ENCODE measurements at regions not wholly inside any gene's neighbourhood (a gene's known extent, or its start where the extent isn't known, plus 50 kb on each side); places are given as distances from the start of the nearest gene placed in this dataset.

DNA sequence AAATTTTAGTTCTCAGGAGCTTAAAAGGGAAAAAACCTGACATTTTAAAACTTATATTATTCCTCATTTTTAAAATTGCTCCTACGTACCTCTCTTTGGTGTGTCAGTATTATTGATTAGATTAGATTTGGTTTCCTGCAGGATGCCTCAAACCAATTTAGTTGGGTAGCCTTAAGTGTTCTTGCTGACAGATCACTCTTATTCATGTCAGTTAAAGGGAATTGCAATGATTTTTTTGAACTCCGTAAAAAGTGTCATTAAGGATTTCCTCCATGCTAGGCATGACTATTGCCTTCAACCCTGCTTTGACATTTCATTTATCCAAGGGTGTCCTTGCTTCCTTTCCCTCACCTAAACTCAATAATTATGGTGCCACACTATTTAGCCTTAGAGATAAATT lies 149.0 kb upstream of the CDH7 start:
- ChIA-PET POLR2A (no interaction called here), CTCF (ENCODE audit: low intra/inter-chr PET ratio, low total read pairs) (no interaction called here)
- H3K27me3 ChIP-seq (ENCODE audit: control insufficient read depth in 1 of 2, insufficient read depth in 2 of 2, low read length in 2 of 2) = no peaks in the 10 kb centered on the region
- TF ChIP-seq BCL6 (CRISPR knock-in tag; IDR thresholded peaks at IDR 0.05) (no peak), ZNF343 (CRISPR knock-in tag; IDR thresholded peaks at IDR 0.05) (no peak)
- no TSS peak for BruUV-seq (replicated peaks)
- WGBS (ENCODE audit: low lambda C conversion rate) = 0% methylated on average over 2 of the region's 2 CpGs
- H3K9ac ChIP-seq (ENCODE audit: insufficient read depth, low read depth, low read length) = no peak overlapping the region
- intact Hi-C loops (cut with micrococcal nuclease; ENCODE audit: unreplicated experiment) (no loop called here), in situ Hi-C loops (cut with HindIII; ENCODE audit: extremely low pct_ligation_motif_present, low pct_unique_long_range_greater_than_20kb) (no loop called here)
- FAIRE-seq (no peak), DNase-seq (ENCODE audit: low spot score) (no peak), ATAC-seq (no peak)
- H3K79me2 ChIP-seq (ENCODE audit: insufficient read depth, low read length) = no peaks in the 10 kb centered on the region
- H2AFZ ChIP-seq (ENCODE audit: low read length) = no peak overlapping the region
- no peak overlapping the region for H3K4me2 ChIP-seq (ENCODE audit: low read depth, low read length)
- H3K9me3 ChIP-seq (ENCODE audit: low read length) = no peaks in the 10 kb centered on the region
- no peak overlapping the region for H3K27ac ChIP-seq (ENCODE audit: extremely low read length, insufficient read depth, low read length)
- no peaks in the 10 kb centered on the region for H3K4me1 ChIP-seq (ENCODE audit: insufficient read depth, low read length)
- no peak overlapping the region for H3K4me3 ChIP-seq (replicated peaks in 1 of 3; ENCODE audit: insufficient read depth in 1 of 3, low read depth in 2 of 3, low read length in 3 of 3)
- H3K36me3 ChIP-seq (replicated peaks in 1 of 2; ENCODE audit: control insufficient read depth in 1 of 2, insufficient read depth in 2 of 2, low read length in 2 of 2) = no peaks in the 10 kb centered on the region
- H4K20me1 ChIP-seq (ENCODE audit: insufficient read depth, low read length) = no peaks in the 10 kb centered on the region

DNA sequence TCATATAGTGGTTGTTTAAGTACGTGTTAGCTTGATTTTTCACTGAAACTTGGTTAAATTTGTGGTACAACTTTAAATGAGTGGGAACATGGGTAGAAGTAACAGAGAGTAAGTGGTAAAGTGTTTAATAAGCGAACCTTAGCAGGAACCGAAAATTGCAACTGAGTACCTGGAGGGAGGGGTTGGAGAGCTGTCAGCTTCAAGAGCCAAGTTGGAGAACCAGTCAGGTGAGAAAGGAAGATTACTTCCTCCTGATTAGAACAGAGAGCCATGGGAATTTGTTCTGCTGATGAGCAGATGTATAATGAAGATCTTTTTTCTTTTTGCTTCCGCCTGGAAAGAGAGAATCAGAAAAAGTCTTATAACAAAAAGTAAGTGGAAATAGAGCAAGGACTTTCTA lies 158.4 kb upstream of the CDH7 start:
- no peak for ATAC-seq

More for the DNA sequence above, 158.4 kb upstream of the CDH7 start:
- Histone ChIP-seq H2AFZ (ENCODE audit: low read length) (no peak overlapping the region), H3K4me1 (ENCODE audit: insufficient read depth, low read length) (no peaks in the 10 kb centered on the region), H3K27me3 (ENCODE audit: control insufficient read depth in 1 of 2, insufficient read depth in 2 of 2, low read length in 2 of 2) (no peaks in the 10 kb centered on the region), H3K4me3 (replicated peaks in 1 of 3; ENCODE audit: insufficient read depth in 1 of 3, low read depth in 2 of 3, low read length in 3 of 3) (no peak overlapping the region), H3K36me3 (replicated peaks in 1 of 2; ENCODE audit: control insufficient read depth in 1 of 2, insufficient read depth in 2 of 2, low read length in 2 of 2) (no peaks in the 10 kb centered on the region), H4K20me1 (ENCODE audit: insufficient read depth, low read length) (no peaks in the 10 kb centered on the region), H3K9me3 (ENCODE audit: low read length) (no peaks in the 10 kb centered on the region), H3K27ac (ENCODE audit: extremely low read length, insufficient read depth, low read length) (no peak overlapping the region), H3K79me2 (ENCODE audit: insufficient read depth, low read length) (no peaks in the 10 kb centered on the region), H3K9ac (ENCODE audit: insufficient read depth, low read depth, low read length) (no peak overlapping the region), H3K4me2 (ENCODE audit: low read depth, low read length) (no peak overlapping the region)
- DNase-seq (ENCODE audit: low spot score) = no peak
- no peak for FAIRE-seq
- intact Hi-C loops (cut with micrococcal nuclease; ENCODE audit: unreplicated experiment) = no loop called here
- no peak for TF ChIP-seq ZNF136 (CRISPR knock-in tag; IDR thresholded peaks at IDR 0.05; ENCODE audit: low read depth)
- TF ChIP-seq ZFY (CRISPR knock-in tag; IDR thresholded peaks at IDR 0.05) = no peak
- no peak for TF ChIP-seq KMT2B (CRISPR knock-in tag; IDR thresholded peaks at IDR 0.05)
- no peak for TF ChIP-seq ETS1 (CRISPR knock-in tag; IDR thresholded peaks at IDR 0.05)
- TF ChIP-seq, protein P1, sequence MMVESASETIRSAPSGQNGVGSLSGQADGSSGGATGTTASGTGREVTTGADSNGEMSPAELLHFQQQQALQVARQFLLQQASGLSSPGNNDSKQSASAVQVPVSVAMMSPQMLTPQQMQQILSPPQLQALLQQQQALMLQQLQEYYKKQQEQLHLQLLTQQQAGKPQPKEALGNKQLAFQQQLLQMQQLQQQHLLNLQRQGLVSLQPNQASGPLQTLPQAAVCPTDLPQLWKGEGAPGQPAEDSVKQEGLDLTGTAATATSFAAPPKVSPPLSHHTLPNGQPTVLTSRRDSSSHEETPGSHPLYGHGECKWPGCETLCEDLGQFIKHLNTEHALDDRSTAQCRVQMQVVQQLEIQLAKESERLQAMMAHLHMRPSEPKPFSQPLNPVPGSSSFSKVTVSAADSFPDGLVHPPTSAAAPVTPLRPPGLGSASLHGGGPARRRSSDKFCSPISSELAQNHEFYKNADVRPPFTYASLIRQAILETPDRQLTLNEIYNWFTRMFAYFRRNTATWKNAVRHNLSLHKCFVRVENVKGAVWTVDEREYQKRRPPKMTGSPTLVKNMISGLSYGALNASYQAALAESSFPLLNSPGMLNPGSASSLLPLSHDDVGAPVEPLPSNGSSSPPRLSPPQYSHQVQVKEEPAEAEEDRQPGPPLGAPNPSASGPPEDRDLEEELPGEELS (CRISPR knock-in tag; IDR thresholded peaks at IDR 0.05) = no peak
- no peak for TF ChIP-seq STAT5B (CRISPR knock-in tag; IDR thresholded peaks at IDR 0.05)
- TF ChIP-seq GATAD2A (CRISPR knock-in tag; IDR thresholded peaks at IDR 0.05) = no peak
- TF ChIP-seq EZH2 (conservative IDR thresholded peaks at IDR 0.05; ENCODE audit: low read depth, low read length) = no peak
- TF ChIP-seq NONO (IDR thresholded peaks at IDR 0.05) = no peak
- TF ChIP-seq NONO (CRISPR knock-in tag; conservative IDR thresholded peaks at IDR 0.05) = no peak
- TF ChIP-seq ZBTB3 (CRISPR knock-in tag; IDR thresholded peaks at IDR 0.05; ENCODE audit: borderline replicate concordance, low read depth) = no peak
- TF ChIP-seq NR1H2 (CRISPR knock-in tag; IDR thresholded peaks at IDR 0.05; ENCODE audit: borderline replicate concordance, low read depth) = no peak
- no peak for TF ChIP-seq ZNF615 (CRISPR knock-in tag; IDR thresholded peaks at IDR 0.05; ENCODE audit: borderline replicate concordance)
- 4% methylated on average over 4 of the region's 4 CpGs for WGBS (ENCODE audit: low lambda C conversion rate)
- BruUV-seq (replicated peaks) = no TSS peak
- in situ Hi-C loops (cut with HindIII; ENCODE audit: extremely low pct_ligation_motif_present, low pct_unique_long_range_greater_than_20kb) = no loop called here
- POLR2A ChIA-PET = no interaction called here
- CTCF ChIA-PET (ENCODE audit: low intra/inter-chr PET ratio, low total read pairs) = no interaction called here
